Osteoblast (primary cell): ENCODE measurements at regions not wholly inside any gene's neighbourhood (a gene's known extent, or its start where the extent isn't known, plus 50 kb on each side); places are given as distances from the start of the nearest gene placed in this dataset.

Experiments
- DNase-seq: peaks from one replicate; pipeline ENCODE4 v3.0.0; 2011; ENCODE audit warnings: low spot score, mixed read lengths; ENCODE audit not compliant: insufficient read length; ENCODE audit errors: missing footprints
- H2AFZ ChIP-seq: 2 replicates; pipeline ENCODE4 v1.6.0; 2011; ENCODE audit warnings: mild to moderate bottlenecking, low read length
- H3K27ac ChIP-seq: 2 replicates; pipeline ENCODE4 v1.5.1; 2011; ENCODE audit warnings: mild to moderate bottlenecking, low read depth, low read length, moderate library complexity
- H3K27me3 ChIP-seq: 2 replicates; pipeline ENCODE4 v1.6.0; 2012; ENCODE audit warnings: mild to moderate bottlenecking, control low read depth, inconsistent platforms, low read length, moderate library complexity; ENCODE audit not compliant: insufficient read depth
- H3K36me3 ChIP-seq: 2 replicates; pipeline ENCODE4 v1.5.1; 2011; ENCODE audit warnings: mild to moderate bottlenecking, low read length, control low read depth, moderate library complexity; ENCODE audit not compliant: insufficient read depth
- H3K4me1 ChIP-seq: 2 replicates; pipeline ENCODE4 v1.5.1; 2011; ENCODE audit warnings: mild to moderate bottlenecking, low read length, control low read depth, moderate library complexity; ENCODE audit not compliant: insufficient read depth
- H3K4me2 ChIP-seq: 2 replicates; pipeline ENCODE4 v1.6.0; 2011; ENCODE audit warnings: mild to moderate bottlenecking, low read length; ENCODE audit not compliant: insufficient read depth
- H3K4me3 ChIP-seq: fragments of 200-600 bp; sonication (generic); 3 replicates; pipeline ENCODE4 v1.5.1; 2012; ENCODE audit warnings: mild to moderate bottlenecking, low read length, inconsistent platforms; ENCODE audit not compliant: insufficient read depth
- H3K79me2 ChIP-seq: 2 replicates; pipeline ENCODE4 v1.6.0; 2012; ENCODE audit warnings: mild to moderate bottlenecking, low read length, control low read depth, inconsistent platforms; ENCODE audit not compliant: insufficient read depth
- H3K9me3 ChIP-seq: 2 replicates; pipeline ENCODE4 v1.5.1; 2011; ENCODE audit warnings: low read depth, low read length, control low read depth
- H4K20me1 ChIP-seq: 2 replicates; pipeline ENCODE4 v1.6.0; 2012; ENCODE audit warnings: mild to moderate bottlenecking, low read length, control low read depth; ENCODE audit not compliant: insufficient read depth
- TF ChIP-seq, protein P1 (sequence below): IDR thresholded peaks from 2 replicates; pipeline ENCODE4 v1.5.1; 2011; ENCODE audit warnings: mild to moderate bottlenecking, low read depth, low read length, moderate library complexity; ENCODE audit errors: extremely low read depth

DNA sequence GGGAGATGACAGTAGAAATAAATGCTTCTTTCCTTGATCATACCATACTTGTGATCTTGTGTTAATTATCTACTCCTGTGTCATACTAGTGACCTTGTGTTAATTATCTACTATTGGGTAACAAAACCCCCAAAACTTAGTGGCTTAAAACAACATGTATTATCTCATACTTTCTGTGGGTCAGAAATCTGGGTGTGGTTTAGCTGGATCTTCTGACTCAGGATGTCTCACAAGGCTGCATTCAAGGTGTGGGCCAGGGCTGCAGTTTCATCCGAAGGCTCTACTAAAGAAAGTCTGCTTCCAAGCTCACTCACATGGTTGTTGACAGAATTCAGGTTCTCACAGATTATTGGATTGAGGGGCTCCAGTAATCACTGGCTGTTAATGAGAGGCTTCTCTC lies 70.3 kb upstream of the NDP start:
- no peaks in the 10 kb centered on the region for H3K36me3 ChIP-seq
- H3K9me3 ChIP-seq = no peaks in the 10 kb centered on the region
- peaks cover 5% of the 10 kb centered on the region for H3K27me3 ChIP-seq
- TF ChIP-seq, protein P1, sequence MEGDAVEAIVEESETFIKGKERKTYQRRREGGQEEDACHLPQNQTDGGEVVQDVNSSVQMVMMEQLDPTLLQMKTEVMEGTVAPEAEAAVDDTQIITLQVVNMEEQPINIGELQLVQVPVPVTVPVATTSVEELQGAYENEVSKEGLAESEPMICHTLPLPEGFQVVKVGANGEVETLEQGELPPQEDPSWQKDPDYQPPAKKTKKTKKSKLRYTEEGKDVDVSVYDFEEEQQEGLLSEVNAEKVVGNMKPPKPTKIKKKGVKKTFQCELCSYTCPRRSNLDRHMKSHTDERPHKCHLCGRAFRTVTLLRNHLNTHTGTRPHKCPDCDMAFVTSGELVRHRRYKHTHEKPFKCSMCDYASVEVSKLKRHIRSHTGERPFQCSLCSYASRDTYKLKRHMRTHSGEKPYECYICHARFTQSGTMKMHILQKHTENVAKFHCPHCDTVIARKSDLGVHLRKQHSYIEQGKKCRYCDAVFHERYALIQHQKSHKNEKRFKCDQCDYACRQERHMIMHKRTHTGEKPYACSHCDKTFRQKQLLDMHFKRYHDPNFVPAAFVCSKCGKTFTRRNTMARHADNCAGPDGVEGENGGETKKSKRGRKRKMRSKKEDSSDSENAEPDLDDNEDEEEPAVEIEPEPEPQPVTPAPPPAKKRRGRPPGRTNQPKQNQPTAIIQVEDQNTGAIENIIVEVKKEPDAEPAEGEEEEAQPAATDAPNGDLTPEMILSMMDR = no peak
- H4K20me1 ChIP-seq = no peaks in the 10 kb centered on the region
- H3K4me1 ChIP-seq = no peaks in the 10 kb centered on the region
- no peaks in the 10 kb centered on the region for H3K79me2 ChIP-seq
- DNase-seq = no peak
- H3K4me2 ChIP-seq = no peak overlapping the region
- no peak overlapping the region for H3K4me3 ChIP-seq
- H3K27ac ChIP-seq = no peak overlapping the region
- no peak overlapping the region for H2AFZ ChIP-seq

DNA sequence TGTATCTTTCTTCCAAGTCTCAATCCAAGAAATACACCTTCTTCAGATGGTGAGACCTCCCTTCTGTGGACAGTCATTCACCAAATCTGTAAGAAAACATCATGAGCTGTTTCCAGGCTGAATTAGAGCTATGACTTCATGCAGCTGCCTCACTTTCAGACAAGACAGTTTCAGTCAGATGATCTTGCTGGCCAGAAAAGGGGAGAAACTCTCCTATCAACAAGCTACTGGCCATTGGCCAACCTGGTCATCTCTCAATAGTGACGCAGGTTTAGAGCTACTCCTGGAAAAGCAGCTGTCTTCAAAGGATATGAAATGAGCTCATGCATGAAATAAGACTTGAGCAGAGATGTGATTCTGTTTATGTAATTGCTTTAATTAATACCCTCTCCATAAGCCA lies 69.6 kb upstream of the NDP start:
- peak; percentile 27 for DNase-seq
- no peak overlapping the region for H3K4me2 ChIP-seq
- no peak overlapping the region for H3K4me3 ChIP-seq
- no peaks in the 10 kb centered on the region for H3K79me2 ChIP-seq
- TF ChIP-seq, protein P1 = no peak
- H2AFZ ChIP-seq = no peak overlapping the region
- peak overlapping the region; percentile 26 for H3K27ac ChIP-seq
- H3K9me3 ChIP-seq = no peaks in the 10 kb centered on the region
- H3K4me1 ChIP-seq = no peaks in the 10 kb centered on the region
- H4K20me1 ChIP-seq = no peaks in the 10 kb centered on the region
- H3K27me3 ChIP-seq = peaks cover 5% of the 10 kb centered on the region
- H3K36me3 ChIP-seq = no peaks in the 10 kb centered on the region

DNA sequence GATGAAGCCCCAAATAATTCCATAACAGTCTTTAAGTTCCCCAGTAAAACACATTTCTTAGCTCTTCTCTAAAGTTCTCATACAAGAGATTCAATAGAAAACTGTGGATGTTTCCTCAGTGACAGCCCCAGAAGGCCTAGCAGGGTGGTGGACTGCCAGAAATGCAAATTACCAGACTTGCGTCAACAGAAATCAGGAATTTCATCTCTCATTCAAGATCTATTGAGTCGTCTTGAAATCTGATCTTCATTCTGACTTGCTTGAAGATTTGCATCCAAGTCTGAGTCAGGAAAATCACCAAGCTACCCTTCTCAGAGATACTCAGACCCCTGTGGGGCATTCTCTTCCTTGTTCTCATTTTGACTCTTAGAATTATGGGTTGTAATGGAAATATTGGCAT lies 68.9 kb upstream of the NDP start:
- H3K9me3 ChIP-seq = no peaks in the 10 kb centered on the region
- peaks cover 5% of the 10 kb centered on the region for H3K27me3 ChIP-seq
- H3K79me2 ChIP-seq = no peaks in the 10 kb centered on the region
- H3K4me2 ChIP-seq = no peak overlapping the region
- H2AFZ ChIP-seq = no peak overlapping the region
- TF ChIP-seq, protein P1 = no peak
- DNase-seq = no peak
- no peak overlapping the region for H3K4me3 ChIP-seq
- no peaks in the 10 kb centered on the region for H3K36me3 ChIP-seq
- no peaks in the 10 kb centered on the region for H4K20me1 ChIP-seq
- H3K4me1 ChIP-seq = no peaks in the 10 kb centered on the region
- no peak overlapping the region for H3K27ac ChIP-seq

DNA sequence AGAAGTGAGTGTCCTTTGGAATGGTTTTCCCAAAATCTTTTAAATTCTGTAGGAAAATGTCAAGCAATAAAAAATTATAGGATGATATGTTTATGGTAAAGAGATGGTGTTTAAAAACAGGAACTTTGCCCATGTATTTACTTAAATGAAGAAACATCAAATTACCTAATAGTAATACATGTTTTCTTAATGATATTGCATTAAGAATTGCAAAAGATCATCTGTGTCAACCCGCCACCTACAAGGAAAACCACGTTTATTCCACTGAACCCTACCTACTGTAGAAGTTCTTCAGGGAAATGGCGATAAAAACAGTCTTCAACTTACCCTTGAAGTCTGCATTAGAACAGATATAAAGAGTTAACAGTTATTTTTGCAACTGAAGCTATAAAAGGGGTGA lies 67.2 kb upstream of the NDP start:
- TF ChIP-seq, protein P1 = no peak
- no peaks in the 10 kb centered on the region for H3K9me3 ChIP-seq

More for the DNA sequence above, 67.2 kb upstream of the NDP start:
- Histone ChIP-seq H3K4me3 (no peak overlapping the region), H3K4me2 (no peak overlapping the region), H3K27ac (no peak overlapping the region), H4K20me1 (no peaks in the 10 kb centered on the region), H2AFZ (no peak overlapping the region), H3K79me2 (no peaks in the 10 kb centered on the region), H3K27me3 (peaks cover 3% of the 10 kb centered on the region), H3K4me1 (peaks cover 7% of the 10 kb centered on the region), H3K36me3 (no peaks in the 10 kb centered on the region)
- DNase-seq = no peak
